Epithelial cell of prostate (primary cell): ENCODE measurements at regions not wholly inside any gene's neighbourhood (a gene's known extent, or its start where the extent isn't known, plus 50 kb on each side); places are given as distances from the start of the nearest gene placed in this dataset.

Source experiments
- DNase-seq: peaks from one replicate; pipeline ENCODE4 v3.0.0-alpha.2; 2011; ENCODE audit warnings: low read depth, low spot score
- H3K27ac ChIP-seq: fragments of 450-650 bp; 2 replicates; pipeline ENCODE4 v1.5.1; 2017; ENCODE audit warnings: mild to moderate bottlenecking

DNA sequence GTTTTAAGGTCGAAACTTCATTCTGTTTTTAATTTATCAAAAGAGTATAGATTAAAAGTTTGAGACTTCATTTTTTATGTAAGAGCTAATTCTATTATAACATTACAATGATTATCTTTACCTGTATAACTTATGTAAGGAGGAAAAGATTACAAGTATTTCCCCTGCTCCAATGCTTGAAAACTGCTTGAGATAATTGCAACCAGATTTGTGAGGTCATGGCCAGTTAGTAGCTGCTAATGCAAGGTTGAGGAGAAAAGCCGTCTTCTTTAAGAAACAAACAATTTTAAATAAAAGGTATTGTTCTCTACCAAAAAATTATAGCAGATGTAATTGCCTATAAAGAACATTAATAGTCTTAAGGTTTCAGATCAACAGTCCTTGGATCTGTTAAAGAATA lies 208.3 kb upstream of the UBE2E2 start:
- DNase-seq: no peak
- H3K27ac ChIP-seq: no peak overlapping the region

DNA sequence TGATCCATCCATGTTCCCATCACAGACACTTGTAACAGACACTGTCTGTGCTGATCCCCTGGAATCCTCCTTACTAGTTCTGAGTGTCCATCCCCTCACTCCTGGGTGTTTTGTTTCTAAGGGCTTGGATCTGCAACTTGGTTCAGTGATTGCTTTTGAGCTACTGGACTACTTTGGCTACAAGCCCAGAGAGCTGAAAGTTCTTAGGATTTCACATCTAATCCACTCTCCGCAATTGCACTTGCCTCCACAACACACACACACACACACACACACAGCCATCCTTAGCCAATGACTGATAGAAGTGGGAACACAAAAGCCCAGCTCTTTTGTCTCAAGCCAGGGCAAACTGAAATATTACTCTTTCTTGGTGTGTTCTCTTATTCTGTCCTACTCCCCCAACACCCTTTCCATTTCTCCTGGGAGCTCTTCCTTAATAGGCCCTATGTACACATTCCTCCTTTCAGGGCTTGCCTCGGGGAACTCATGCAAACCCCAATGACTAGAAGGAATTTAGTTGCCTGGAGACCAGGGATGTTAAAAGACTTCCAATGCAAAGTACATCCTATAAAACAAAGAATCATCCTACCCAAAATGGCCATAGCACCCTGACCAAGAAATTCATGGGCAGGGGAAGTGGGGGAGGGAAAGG lies 206.1 kb upstream of the UBE2E2 start:
- DNase-seq: no peak
- no peak overlapping the region for H3K27ac ChIP-seq

DNA sequence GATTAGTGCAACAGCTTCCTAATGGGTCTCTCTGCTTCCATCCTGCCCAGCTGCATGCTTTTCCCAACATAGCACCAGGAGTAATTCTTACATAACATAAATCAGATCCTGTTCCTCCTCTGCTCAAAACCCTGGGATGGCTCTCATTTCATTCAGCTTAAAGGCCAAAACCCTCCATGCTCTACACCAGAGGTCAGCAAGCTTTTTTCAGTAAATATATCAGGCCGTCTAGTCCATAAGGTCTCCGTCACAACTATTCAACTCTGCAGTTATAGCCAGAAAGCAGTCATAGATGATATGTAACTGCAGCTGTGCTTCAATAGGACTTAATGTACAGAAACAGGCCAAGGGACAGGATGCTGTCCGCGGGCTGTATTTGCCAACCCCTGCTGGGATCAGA lies 202.8 kb upstream of the UBE2E2 start:
- no peak for DNase-seq

DNA sequence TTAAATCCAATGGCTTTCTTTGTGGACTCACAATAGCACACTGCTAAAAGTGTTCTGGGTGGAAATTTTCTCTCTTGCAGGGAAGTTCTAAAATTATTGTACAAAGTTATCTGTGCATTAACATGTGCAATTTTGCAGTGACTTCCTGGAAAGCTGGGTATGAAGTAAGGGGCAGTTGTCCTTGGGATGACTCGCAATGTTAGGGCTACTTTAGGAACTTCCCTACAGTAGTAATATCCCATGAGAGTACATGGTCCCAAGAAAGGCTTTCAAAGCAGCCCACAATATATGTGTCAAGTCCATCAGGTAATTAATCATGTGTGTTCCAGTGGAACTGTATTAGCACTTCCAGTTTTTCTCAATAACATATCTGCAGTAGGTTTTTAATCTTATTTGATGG lies 201.0 kb upstream of the UBE2E2 start:
- no peak for DNase-seq

More for the DNA sequence above, 202.8 kb upstream of the UBE2E2 start:
- no peak overlapping the region for H3K27ac ChIP-seq

DNA sequence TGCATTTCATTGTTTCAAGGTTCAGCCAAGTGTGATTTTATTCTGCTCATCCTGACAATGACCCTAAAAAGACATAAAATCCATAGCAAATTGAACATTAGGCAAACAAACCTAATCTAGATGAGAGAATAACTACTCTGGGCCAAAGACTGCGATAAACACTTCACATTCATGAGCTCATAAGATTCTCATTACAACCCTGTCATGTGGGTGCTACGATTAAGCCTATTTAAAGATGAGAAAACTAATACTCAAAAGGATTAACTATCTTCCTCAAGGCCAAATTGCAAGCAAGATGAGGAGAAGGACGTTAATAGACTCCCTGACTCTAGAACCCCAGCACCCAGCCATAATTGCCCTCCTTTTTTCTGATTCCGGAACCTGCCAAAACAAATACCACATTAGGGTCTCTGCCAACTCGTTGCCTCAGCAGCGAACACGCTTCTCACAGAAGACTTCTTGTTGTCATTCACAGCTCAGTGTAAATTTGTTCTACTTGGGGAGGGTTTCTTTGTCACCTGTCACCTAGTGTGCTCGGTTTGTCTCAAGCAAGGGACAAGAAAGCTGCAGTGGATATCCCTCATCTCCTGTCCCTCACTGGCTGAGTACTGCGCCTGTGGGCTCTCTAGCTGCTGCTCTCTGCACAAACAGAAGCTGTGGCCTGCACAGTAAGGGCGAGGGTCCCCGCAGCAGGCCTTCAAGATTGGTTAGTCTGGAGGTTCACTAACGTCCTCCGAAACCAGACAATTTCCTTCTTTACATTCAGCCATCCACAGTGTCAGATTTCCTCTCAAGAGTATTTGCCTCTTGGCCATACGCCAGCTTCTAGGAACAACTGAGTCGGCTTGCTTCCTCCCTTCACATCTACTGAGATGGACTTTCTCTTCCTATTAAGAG lies 200.0 kb upstream of the UBE2E2 start:
- DNase-seq: no peak
- no peak overlapping the region for H3K27ac ChIP-seq

More for the DNA sequence above, 201.0 kb upstream of the UBE2E2 start:
- no peak overlapping the region for H3K27ac ChIP-seq

DNA sequence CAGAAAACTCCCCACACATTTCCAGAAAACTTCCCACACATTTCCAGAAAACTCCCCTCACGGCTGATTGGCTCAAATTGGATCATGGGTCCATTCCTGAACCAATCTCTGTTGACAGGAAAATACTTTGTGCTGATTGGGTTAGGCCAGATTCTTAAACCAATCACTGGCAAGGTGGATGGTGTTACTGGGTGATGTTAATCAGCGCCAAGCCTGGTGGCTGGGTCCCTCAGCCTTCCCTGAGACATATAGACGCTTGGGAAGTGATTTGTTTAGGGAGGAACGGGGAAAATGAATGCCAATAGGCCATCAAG lies 199.4 kb upstream of the UBE2E2 start:
- no peak for DNase-seq
- no peak overlapping the region for H3K27ac ChIP-seq

DNA sequence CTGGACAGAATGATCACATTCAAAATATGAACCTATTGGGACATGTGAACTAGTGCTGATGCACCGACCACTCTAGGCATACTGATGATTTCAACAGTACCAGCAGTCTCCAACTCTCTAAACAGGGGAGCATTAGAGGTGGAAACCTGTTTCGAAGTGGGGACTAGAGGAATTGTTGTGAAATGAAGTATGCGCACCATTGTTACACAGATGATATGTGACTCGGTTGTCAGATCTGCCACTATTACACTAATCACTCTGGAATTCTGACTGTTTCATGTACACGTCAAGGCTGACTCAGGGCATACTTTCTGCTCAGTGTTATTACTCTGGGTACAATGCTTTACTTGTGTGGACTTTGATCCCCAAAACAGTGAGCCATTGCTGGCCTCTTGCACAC lies 198.2 kb upstream of the UBE2E2 start:
- peak; percentile 64 for DNase-seq
- H3K27ac ChIP-seq: peak overlapping the region; percentile 41

DNA sequence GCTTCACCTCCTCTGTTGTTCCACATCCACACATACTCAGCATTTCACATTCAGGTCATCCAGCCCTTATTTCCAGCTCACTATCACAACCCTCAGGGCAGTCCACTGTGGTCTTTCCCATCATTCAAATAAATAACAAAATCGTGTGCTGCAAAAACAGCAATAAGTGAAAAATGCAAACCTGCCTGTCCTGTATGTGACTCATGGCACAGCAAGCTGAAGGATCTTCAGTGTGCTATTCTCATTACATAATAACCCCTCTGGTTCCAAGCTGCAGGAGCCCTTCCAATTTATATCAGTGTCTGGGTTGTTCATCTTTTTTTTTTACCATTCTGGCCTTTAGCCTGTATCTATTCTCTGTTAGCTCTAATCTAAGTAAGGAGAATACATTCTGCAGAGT lies 185.3 kb upstream of the UBE2E2 start:
- no peak overlapping the region for H3K27ac ChIP-seq
- DNase-seq: peak; percentile 43

DNA sequence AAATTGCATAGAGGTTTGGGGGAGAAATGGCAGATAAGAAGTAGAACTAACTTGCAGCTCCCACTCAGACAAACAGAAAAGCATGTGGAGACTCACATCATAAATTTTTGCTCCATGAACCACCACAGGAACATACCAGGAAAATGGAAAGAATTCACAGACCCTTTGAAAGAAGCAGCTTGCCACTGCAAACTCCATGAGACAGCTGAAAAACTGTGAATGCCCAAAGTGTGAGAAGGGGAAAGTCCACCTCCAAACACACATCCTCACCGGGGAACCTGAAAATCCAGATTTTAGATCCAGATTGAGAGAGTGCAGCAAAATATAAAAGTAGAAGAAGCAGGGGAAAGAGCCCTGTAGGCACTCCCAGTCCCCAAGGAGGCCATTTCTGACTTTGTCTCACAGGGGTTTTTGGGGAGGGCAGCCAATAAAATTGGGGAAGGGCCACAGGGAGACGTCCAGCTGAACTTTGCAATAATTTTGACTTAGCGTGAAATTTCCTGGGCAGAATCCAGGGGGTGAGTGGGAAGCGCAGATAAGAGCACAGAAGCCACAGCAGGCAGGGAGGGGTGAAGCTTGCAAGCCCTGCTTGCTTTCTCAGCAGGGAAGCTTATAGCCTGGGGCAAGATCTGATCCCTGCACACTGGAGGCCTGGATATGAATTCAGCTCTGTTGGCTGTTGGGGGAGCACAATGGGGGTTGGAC lies 183.4 kb upstream of the UBE2E2 start:
- DNase-seq: no peak
- H3K27ac ChIP-seq: no peak overlapping the region

DNA sequence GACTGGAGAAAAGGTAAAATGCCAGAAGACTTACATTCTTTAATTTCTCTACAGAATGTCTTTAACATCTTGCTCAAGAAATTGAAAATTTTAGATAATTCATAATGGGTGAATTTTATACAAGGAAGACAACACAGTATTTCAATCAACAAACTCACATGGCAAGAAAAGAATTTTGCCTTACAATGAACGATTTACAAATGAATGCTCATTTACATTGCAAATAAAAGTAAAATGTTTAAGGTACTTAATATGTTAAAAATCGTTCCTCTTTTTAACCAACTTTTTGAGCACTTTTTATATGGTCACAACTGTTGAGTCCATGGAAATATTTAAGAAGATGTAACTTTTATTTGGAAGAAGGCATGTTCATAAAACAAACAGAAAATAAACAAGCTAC lies 174.8 kb upstream of the UBE2E2 start:
- H3K27ac ChIP-seq: no peak overlapping the region
- no peak for DNase-seq

DNA sequence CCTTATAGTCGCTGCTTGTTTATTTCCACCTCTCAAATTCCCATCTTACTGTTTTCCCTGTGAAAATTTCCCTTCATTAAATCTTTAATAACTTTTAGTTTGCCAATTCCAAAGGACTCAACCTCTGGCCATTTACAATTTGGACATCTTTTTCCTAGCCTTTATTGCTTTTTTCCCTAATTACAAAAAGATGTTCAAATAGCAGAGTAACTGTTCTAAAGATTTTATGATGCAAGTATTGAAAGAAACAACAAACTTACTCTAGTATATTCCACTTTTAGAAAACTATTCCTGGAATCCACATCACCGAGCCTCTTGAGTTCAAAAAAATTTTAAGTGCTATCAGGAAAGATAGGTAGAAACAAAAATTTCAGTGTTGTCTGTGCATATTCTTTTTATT lies 174.1 kb upstream of the UBE2E2 start:
- H3K27ac ChIP-seq: no peak overlapping the region
- no peak for DNase-seq

DNA sequence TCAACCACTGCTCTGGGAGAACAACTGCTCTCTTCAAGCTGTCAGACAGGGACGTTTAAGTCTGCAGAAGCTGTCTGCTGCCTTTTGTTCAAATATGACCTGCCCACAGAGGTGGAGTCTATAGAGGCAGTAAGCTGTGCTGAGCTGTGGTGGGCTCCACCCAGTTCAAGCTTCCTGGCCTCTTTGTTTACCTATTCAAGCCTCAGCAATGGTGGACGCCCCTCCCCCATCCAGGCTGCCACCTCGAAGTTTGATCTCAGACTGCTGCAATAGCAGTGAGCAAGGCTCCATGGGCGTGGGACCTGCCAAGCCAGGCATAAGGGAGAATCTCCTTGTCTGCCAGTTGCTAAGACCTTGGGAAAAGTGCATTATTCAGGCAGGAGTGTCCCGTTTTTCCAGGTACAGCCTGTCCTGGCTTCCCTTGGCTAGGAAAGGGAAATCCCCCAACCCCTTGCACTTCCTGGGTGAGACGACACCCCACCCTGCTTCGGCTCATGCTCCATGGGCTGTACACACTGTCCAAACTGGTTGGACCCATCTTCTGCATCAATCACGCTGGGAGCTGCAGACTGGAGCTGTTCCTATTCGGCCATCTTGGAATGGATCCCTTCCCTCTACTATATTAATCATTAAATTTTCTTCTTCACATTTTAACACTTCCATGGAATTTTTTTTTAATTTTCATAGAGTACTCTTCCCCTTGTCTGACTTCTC lies 167.0 kb upstream of the UBE2E2 start:
- peak overlapping the region; percentile 37 for H3K27ac ChIP-seq
- no peak for DNase-seq

DNA sequence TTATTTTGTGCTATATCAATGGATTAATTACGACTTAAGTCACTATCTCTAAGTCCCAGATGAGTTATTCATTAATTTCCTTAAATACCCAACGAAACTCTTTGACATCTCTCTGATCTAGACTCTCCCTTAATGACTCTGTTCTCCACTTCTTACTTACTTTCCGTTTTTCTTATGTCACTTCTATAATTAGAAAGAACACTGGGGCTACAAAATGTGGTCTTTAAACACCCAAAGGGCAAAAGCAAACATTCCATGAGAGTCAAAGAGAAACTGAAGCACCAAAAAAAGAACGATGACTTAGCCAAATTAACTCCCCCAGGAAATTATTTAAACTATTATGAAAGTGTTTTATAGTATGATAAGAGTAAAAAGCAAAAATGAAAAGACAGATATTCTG lies 166.4 kb upstream of the UBE2E2 start:
- DNase-seq: no peak

DNA sequence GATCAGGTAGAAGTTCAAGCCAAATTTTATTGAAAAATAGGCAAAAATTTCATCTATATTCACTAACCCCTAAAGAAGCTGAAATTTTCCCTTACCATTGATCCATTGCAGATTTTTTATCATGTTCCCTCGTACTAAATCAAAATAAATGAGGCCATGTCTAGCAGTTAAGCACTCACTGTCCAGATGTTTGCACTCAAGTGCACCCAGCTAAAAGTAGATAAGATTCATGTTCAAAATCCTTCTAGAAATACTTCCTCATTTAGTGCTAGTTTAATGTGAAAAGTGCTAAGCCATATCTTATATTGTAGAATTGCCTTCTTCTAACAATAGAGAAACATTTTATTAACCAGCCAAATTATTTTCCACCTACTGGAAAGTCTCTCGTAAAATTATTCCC lies 164.7 kb upstream of the UBE2E2 start:
- no peak for DNase-seq
- H3K27ac ChIP-seq: no peak overlapping the region

More for the DNA sequence above, 166.4 kb upstream of the UBE2E2 start:
- peak overlapping the region; percentile 37 for H3K27ac ChIP-seq

DNA sequence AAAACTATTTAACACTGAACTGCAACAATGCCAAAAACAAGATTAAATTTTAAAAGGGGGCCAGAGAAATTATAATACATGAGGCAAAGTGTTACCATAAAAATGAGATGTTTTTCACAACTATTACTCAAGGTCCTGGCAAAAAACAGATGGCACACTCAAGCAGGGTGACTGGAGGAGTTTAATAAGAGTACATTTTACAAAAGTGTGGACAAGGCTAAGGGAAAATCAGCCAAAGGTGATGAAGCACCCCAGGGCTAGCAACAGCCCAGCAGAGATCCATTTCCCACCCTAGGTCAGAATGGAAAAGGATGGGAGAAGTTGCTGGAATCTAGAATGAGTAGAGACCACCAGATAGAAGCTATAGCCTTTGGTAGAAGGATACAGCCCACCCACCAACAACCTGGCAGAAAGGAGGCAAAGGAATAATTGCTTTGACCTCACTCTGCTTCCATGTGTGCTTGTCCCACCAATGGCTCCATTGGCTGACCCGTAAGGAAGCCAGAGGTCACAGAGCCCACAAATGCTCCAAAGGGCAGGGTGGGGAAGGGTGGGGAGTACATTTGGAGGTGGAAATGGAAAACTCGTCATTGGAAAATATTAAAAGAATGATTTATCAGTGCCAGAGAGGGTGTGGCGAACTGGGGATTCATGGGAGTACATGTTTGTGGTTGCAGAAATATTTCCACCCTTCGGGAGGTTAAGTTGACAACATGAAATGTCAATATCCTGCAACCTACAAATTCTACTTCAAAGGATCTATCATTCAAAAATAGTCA lies 161.0 kb upstream of the UBE2E2 start:
- H3K27ac ChIP-seq: no peak overlapping the region
- DNase-seq: no peak

DNA sequence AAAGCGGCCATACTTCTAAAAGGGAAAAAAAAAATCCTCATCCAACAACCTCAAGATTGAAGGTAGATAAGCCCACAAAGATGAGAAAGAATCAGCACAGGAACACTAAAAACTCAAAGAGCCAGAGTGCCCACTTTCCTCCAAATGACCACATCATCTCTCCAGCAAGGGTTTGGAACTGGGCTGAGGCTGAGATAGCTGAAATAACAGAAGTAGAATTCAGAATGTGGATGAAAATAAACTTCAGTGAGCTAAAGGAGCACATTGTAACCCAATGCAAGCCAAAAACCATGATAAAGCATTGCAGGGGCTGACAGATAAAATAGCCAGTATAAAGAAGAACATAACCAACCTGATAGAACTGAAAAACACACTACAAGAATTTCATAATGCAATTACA lies 158.7 kb upstream of the UBE2E2 start:
- no peak for DNase-seq
- H3K27ac ChIP-seq: no peak overlapping the region

DNA sequence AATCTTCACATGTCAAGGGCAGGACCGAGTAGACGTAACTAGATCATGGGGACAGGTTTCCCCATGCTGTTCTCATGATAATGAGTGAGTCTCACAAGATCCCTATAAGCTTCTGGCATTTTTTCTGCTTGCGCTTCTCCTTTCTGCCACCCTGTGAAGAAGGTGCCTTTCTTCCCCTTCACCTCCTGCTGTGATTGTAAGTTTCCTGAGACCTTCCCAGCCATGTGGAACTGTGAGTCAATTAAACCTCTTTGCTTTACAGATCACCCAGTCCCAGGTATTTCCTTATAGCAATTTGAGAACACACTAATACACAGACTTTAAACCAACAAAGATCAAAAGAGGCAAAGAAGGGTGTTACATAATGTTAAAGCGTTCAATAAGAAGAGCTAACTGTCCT lies 156.6 kb upstream of the UBE2E2 start:
- no peak for DNase-seq
- H3K27ac ChIP-seq: no peak overlapping the region

DNA sequence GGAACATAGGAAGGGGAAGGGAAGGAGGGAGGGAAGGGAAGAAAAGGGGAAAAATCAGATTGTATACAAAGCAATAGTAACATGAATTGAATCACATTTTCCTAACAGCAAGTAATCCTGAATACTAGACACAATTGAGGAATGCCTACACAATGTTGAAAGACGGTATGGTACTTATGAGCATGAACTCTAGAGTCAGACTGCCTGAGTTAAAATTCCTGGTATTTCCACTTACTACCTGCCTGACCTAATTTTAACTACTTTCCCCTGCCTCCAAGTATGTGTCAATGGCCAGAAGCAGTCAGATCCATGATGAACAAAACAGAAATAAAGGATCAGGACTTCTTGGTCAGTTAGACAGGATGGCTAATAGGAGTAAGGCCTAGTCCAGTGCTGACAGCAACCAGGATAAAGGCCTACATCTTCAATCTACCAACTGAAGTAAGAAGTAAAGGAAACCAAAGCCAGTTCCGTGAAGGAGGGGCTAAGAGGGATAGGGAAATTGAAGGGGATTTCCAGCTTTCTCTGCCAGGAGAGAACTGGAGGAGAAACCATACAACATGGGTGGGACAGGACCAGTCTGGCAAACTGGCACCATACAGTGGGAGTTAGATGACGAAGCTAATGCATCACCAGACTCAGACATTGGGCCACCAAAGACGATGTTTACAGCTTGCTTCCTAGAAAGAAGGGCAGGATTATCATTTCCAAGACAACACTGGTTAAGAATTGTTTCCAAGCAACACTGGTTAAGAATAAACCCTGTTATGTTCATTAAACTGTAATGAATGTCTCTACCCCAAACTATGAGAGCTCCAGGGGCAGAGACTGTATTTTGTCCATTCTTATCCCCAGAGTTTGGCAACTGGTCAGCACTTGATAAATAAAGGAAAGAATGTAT lies 151.6 kb upstream of the UBE2E2 start:
- DNase-seq: no peak
- H3K27ac ChIP-seq: no peak overlapping the region

DNA sequence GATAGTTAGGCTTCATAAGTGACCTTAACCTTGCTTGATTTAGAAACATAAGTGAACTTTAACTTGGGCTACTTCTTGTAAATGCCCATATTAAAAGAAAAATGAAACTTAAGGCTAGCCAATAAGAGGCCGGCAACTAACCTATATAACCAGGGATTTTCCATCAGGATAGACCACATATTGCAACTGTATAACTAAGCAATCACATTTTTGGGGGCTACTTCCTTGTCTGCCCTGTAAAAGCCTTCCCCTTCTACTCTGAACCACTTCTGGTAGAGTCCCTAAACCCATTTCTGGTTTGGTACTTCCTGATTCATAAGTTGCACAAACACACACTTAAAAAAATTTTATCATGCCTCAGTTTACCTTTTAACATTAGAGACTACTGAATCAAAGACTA lies 150.9 kb upstream of the UBE2E2 start:
- no peak for DNase-seq
- no peak overlapping the region for H3K27ac ChIP-seq
